IMR-90 (cell line): ENCODE measurements at regions not wholly inside any gene's neighbourhood (a gene's known extent, or its start where the extent isn't known, plus 50 kb on each side); places are given as distances from the start of the nearest gene placed in this dataset.

Experiments
- ATAC-seq: fragments of 200-7000 bp; cut with Tn5 transposase; 2 replicates; pipeline ENCODE4 v1.9.1; 2020; ENCODE audit warnings: low read depth, mild to moderate bottlenecking, moderate library complexity
- BruUV-seq: library from RNA; stranded (reverse); fragments of 400-500 nt; replicated peaks from 2 replicates; lab custom pipeline; 2021; lab: Mats Ljungman, UMichigan
- CTCF ChIA-PET: fragments of 300-600 bp; formaldehyde crosslinking; extraction: SDS; loops from one replicate; lab custom pipeline; 2021; ENCODE audit warnings: antibody characterized with exemption; lab: Yijun Ruan, JAX
- POLR2A ChIA-PET: fragments of 300-600 bp; sonication (Branson Sonifier 250); formaldehyde crosslinking; loops from one replicate; lab custom pipeline; 2022; ENCODE audit warnings: antibody characterized with exemption; ENCODE audit not compliant: unreplicated experiment; lab: Charles Lee
- DNase-seq: peaks from one replicate; pipeline ENCODE4 v3.0.0; 2013
- H2AFZ ChIP-seq: replicated peaks from 2 replicates; pipeline ENCODE3; 2013; ENCODE audit warnings: low read length, mild to moderate bottlenecking; ENCODE audit not compliant: poor library complexity
- H2AK5ac ChIP-seq: 2 replicates; pipeline ENCODE4 v1.6.1; 2013; ENCODE audit warnings: low read depth, low read length, inconsistent platforms
- H2AK9ac ChIP-seq: replicated peaks from 2 replicates; pipeline ENCODE3; 2013; ENCODE audit warnings: mild to moderate bottlenecking, low read depth, low read length, moderate library complexity; ENCODE audit not compliant: poor library complexity
- H2BK120ac ChIP-seq: 2 replicates; pipeline ENCODE4 v1.6.1; 2013; ENCODE audit warnings: low read depth, low read length, inconsistent platforms
- H2BK15ac ChIP-seq: 3 replicates; pipeline ENCODE4 v1.6.1; 2013; ENCODE audit warnings: low read depth, low read length, inconsistent platforms
- H2BK20ac ChIP-seq: 2 replicates; pipeline ENCODE4 v1.6.1; 2013; ENCODE audit warnings: low read depth, mild to moderate bottlenecking, inconsistent platforms, low read length, moderate library complexity
- H2BK5ac ChIP-seq: 2 replicates; pipeline ENCODE4 v1.6.1; 2013; ENCODE audit warnings: mild to moderate bottlenecking, low read depth, low read length, inconsistent platforms; ENCODE audit not compliant: poor library complexity, severe bottlenecking
- H3K14ac ChIP-seq: replicated peaks from 2 replicates; pipeline ENCODE4 v1.6.1; 2013; ENCODE audit warnings: low read depth, low read length, inconsistent platforms
- H3K18ac ChIP-seq: 2 replicates; pipeline ENCODE4 v1.6.1; 2013; ENCODE audit warnings: low read depth, low read length, control low read depth
- H3K23ac ChIP-seq: 2 replicates; pipeline ENCODE4 v1.6.1; 2013; ENCODE audit warnings: low read depth, low read length, inconsistent platforms
- H3K27ac ChIP-seq: 2 replicates; pipeline ENCODE4 v1.5.1; 2013; ENCODE audit warnings: mild to moderate bottlenecking, control low read depth, low read length; ENCODE audit not compliant: insufficient read depth
- H3K27me3 ChIP-seq: 2 replicates; pipeline ENCODE4 v1.6.1; 2013; ENCODE audit warnings: low read length; ENCODE audit not compliant: control insufficient read depth, insufficient read depth
- H3K36me3 ChIP-seq: 2 replicates; pipeline ENCODE4 v1.6.1; 2013; ENCODE audit warnings: low read length, mixed read lengths; ENCODE audit not compliant: control insufficient read depth, insufficient read depth
- H3K4ac ChIP-seq: 2 replicates; pipeline ENCODE4 v1.6.1; 2013; ENCODE audit warnings: low read depth, low read length, inconsistent platforms
- H3K4me1 ChIP-seq: 2 replicates; pipeline ENCODE4 v1.6.1; 2013; ENCODE audit warnings: low read length, mixed read lengths; ENCODE audit not compliant: control insufficient read depth, insufficient read depth
- H3K4me2 ChIP-seq: 2 replicates; pipeline ENCODE4 v1.6.1; 2013; ENCODE audit warnings: low read depth, mild to moderate bottlenecking, control low read depth, low read length, moderate library complexity
- H3K4me3 ChIP-seq: 2 replicates; pipeline ENCODE4 v1.5.1; 2013; ENCODE audit warnings: low read depth, mild to moderate bottlenecking, control low read depth, low read length, moderate library complexity; ENCODE audit not compliant: insufficient read depth
- H3K56ac ChIP-seq: 2 replicates; pipeline ENCODE4 v1.6.1; 2013; ENCODE audit warnings: low read length, inconsistent platforms; ENCODE audit not compliant: insufficient read depth; ENCODE audit errors: extremely low read depth
- H3K79me1 ChIP-seq, 2 experiments: 2 replicates each; pipeline ENCODE4 v1.6.1; 2013; ENCODE audit warnings: low read length in 2 of 2, inconsistent platforms in 1 of 2, low read depth in 1 of 2
- H3K9ac ChIP-seq: 2 replicates; pipeline ENCODE4 v1.6.1; 2013; ENCODE audit warnings: low read depth, low read length, control low read depth
- H3K9me1 ChIP-seq: 2 replicates; pipeline ENCODE4 v1.6.1; 2013; ENCODE audit warnings: low read length, inconsistent platforms; ENCODE audit not compliant: insufficient read depth
- H3K9me3 ChIP-seq: 2 replicates; pipeline ENCODE4 v1.6.1; 2013; ENCODE audit warnings: low read length; ENCODE audit not compliant: control insufficient read depth, insufficient read depth
- H4K20me1 ChIP-seq: 2 replicates; pipeline ENCODE4 v1.6.1; 2013; ENCODE audit warnings: low read length, inconsistent platforms; ENCODE audit not compliant: insufficient read depth
- H4K5ac ChIP-seq: 2 replicates; pipeline ENCODE4 v1.6.1; 2013; ENCODE audit warnings: mild to moderate bottlenecking, low read depth, low read length, control low read depth
- H4K8ac ChIP-seq, 2 experiments: 2 replicates each; pipeline ENCODE4 v1.6.1; 2013; ENCODE audit warnings: low read depth in 2 of 2, low read length in 2 of 2, control low read depth in 1 of 2, inconsistent platforms in 1 of 2
- H4K91ac ChIP-seq: 2 replicates; pipeline ENCODE4 v1.6.1; 2013; ENCODE audit warnings: low read depth, low read length, inconsistent platforms; ENCODE audit not compliant: insufficient read depth
- BHLHE40 ChIP-seq: fragments of 150-350 bp; IDR thresholded peaks from 2 replicates; pipeline ENCODE4 v1.6.1; 2016; ENCODE audit warnings: mild to moderate bottlenecking, low read depth, low read length
- MAZ ChIP-seq: IDR thresholded peaks from 2 replicates; pipeline ENCODE4 v1.6.1; 2012; ENCODE audit warnings: low read depth, mild to moderate bottlenecking, low read length, improper control_type of control experiment, moderate library complexity, borderline replicate concordance
- MXI1 ChIP-seq: IDR thresholded peaks from 2 replicates; pipeline ENCODE4 v1.6.1; 2012; ENCODE audit warnings: low read depth, mild to moderate bottlenecking, low read length, moderate library complexity, borderline replicate concordance
- RCOR1 ChIP-seq: IDR thresholded peaks from 2 replicates; pipeline ENCODE4 v1.6.1; 2012; ENCODE audit warnings: mild to moderate bottlenecking, low read length, improper control_type of control experiment; ENCODE audit not compliant: insufficient replicate concordance
- SMC3 ChIP-seq: fragments of 150-350 bp; IDR thresholded peaks from 2 replicates; pipeline ENCODE4 v1.6.1; 2016; ENCODE audit warnings: low read depth, mild to moderate bottlenecking, antibody characterized with exemption, low read length, moderate library complexity
- WGBS, 2 experiments: methylation state at CpG; one replicate each; pipeline versions ENCODE4 v1.1.5 to v1.1.7; 2013; ENCODE audit warnings: missing lambda C conversion rate in 2 of 2; ENCODE audit not compliant: insufficient read length in 1 of 2; ENCODE audit errors: extremely low coverage in 2 of 2; 5-methylcytosine and 5-hydroxymethylcytosine counted together
- dilution Hi-C: fragments of 300-500 bp; cut with HindIII; formaldehyde crosslinking; loops from one replicate; pipeline ENCODE4 v1.14.3; 2018; ENCODE audit warnings: low sequenced_read_pairs; ENCODE audit not compliant: unreplicated experiment
- in situ Hi-C: fragments of 300-500 bp; cut with MboI; formaldehyde crosslinking; loops from 3 replicates; pipeline ENCODE4 v1.14.3; 2019; ENCODE audit warnings: low sequenced_read_pairs, inconsistent platforms, mixed read lengths
- intact Hi-C: fragments of 100-400 bp; cut with micrococcal nuclease; formaldehyde crosslinking; loops from 2 replicates; pipeline ENCODE4 v1.10.0; 2022

DNA sequence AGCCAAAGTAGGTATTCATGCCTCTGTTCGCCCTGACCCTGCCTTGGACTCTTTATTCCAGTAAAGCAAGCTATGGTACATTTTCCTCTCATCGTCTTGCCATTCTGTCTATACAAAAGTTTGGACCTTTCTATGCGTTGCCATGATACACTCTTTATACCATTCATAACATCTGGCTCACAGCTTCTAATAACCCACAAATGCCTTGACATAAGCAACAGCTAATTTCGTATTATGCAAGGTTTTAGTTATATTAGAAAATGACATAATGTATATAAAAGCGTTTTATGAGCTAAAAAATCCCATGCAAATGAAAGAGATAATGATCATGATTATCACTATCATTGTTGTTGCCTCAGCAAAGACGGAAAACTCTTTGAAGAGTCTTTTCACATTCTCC is 265.7 kb downstream of the TMEM167A start:
- no peaks in the 10 kb centered on the region for H3K36me3 ChIP-seq
- H3K18ac ChIP-seq = no peak overlapping the region
- H3K9me1 ChIP-seq = no peaks in the 10 kb centered on the region
- in situ Hi-C loops (no loop called here), intact Hi-C loops (no loop called here), dilution Hi-C loops (no loop called here)
- H2BK120ac ChIP-seq = no peak overlapping the region
- H2AK9ac ChIP-seq = no peak overlapping the region
- H3K4me1 ChIP-seq = peaks cover 2% of the 10 kb centered on the region
- H3K9me3 ChIP-seq = no peaks in the 10 kb centered on the region
- TF ChIP-seq BHLHE40 = no peak
- TF ChIP-seq RCOR1 = no peak
- TF ChIP-seq MXI1 = no peak
- no peak for TF ChIP-seq SMC3
- TF ChIP-seq MAZ = no peak
- no peak overlapping the region for H3K23ac ChIP-seq
- POLR2A ChIA-PET = interaction anchor here (0.5 kb wide), 1 partner anchor 276 kb away, joined by 20 read pairs; no protein-coding TSS in a partner anchor
- no peak overlapping the region for H3K27ac ChIP-seq
- no peaks in the 10 kb centered on the region for H4K20me1 ChIP-seq
- H3K4ac ChIP-seq = no peak overlapping the region
- H2BK15ac ChIP-seq = no peak overlapping the region
- H3K9ac ChIP-seq = no peak overlapping the region
- no peak overlapping the region for H3K4me3 ChIP-seq
- no peak overlapping the region for H3K4me2 ChIP-seq
- H4K5ac ChIP-seq = no peak overlapping the region
- no peak overlapping the region for H2BK5ac ChIP-seq
- no peak overlapping the region for H4K91ac ChIP-seq
- H2AFZ ChIP-seq = no peak overlapping the region
- no peak for DNase-seq
- H2AK5ac ChIP-seq = no peak overlapping the region
- H3K27me3 ChIP-seq = no peaks in the 10 kb centered on the region
- H3K56ac ChIP-seq = no peak overlapping the region
- CTCF ChIA-PET = no interaction called here
- no peak overlapping the region for H4K8ac ChIP-seq
- no peak overlapping the region for H2BK20ac ChIP-seq
- no TSS peak for BruUV-seq
- WGBS, 2 experiments = 63% methylated on average over 2 of the region's 6 CpGs; no CpG with 5 or more reads in 1 of the 2 experiments
- no peaks in the 10 kb centered on the region for H3K79me1 ChIP-seq
- no peak for ATAC-seq
- no peak overlapping the region for H3K14ac ChIP-seq
